ENCODE measurements at regions not wholly inside any gene's neighbourhood (a gene's known extent, or its start where the extent isn't known, plus 50 kb on each side); places are given as distances from the start of the nearest gene placed in this dataset.
"Not testable (repeated sequence)": the region's sequence is repeated elsewhere in the genome, so short reads cannot be mapped to it uniquely, and the experiment has no call there.

- Mint-ChIP-seq H3K4me1 (no peaks in the 10 kb centered on the region), H3K9me3 (peaks cover 14 to 56% (median 22%) of the 10 kb centered on the region in 6 donors), H3K27me3 (ENCODE audit: low read depth in 3 of 3) (no peaks in the 10 kb centered on the region), H3K36me3 (no peaks in the 10 kb centered on the region), H3K4me3 (no peak overlapping the region), H3K27ac (no peak overlapping the region)
- DNase-seq, result no peak
Observed at GRCh38 chr7:85796956-85797355, 610.1 kb upstream of the SEMA3D start.

DNA sequence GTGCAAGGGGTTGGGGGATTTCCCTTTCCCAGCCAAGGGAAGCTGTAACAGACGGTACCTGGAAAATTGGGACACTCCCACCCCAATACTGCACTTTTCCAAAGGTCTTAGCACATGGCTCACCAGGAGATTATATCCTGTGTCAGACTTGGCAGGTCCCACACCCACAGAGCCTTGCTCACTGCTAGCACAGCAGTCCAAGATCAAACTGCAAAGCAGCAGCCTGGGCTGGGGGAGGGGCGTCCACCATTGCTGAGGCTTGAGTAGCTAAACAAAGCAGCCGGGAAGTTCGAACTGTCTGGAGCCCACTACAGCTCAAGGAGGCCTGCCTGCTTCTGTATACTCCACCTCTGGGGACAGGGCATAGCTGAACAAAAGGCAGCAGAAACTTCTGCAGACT lies 604.2 kb upstream of the SEMA3D start:
- not testable (repeated sequence) for H3K27ac Mint-ChIP-seq; H3K36me3 Mint-ChIP-seq; H3K27me3 Mint-ChIP-seq (ENCODE audit: low read depth in 3 of 3); H3K4me1 Mint-ChIP-seq; DNase-seq; H3K4me3 Mint-ChIP-seq
- H3K9me3 Mint-ChIP-seq, result peaks cover 8 to 62% (median 22%) of the 10 kb centered on the region in 6 donors

DNA sequence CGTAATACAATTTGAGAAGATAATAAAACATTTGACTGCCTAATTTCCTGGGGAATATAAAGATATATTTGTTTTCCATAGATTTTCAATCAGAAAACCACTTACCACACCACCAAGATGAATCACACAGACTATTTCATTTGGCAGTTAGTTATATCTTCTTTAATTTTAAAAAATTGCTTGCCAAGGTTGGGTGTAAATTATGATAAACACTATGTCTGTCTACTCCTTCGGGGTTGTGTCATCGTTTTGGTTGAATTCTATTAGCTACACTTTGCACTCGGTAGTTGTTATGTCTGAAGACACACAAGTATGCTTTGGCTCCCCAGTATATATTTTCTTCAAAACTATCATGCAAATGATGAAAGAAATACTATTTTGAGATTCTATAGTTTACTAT lies 594.8 kb upstream of the SEMA3D start:
- Mint-ChIP-seq H3K27ac (no peak overlapping the region), H3K36me3 (peaks cover 0 to 3% (median 0%) of the 10 kb centered on the region in 3 donors), H3K4me3 (no peak overlapping the region), H3K9me3 (peaks cover 3 to 24% (median 21%) of the 10 kb centered on the region in 6 donors), H3K4me1 (no peaks in the 10 kb centered on the region), H3K27me3 (ENCODE audit: low read depth in 3 of 3) (no peaks in the 10 kb centered on the region)
- no peak for DNase-seq

- Mint-ChIP-seq H3K27me3 (ENCODE audit: low read depth in 3 of 3) (no peaks in the 10 kb centered on the region), H3K9me3 (peaks cover 2 to 27% (median 12%) of the 10 kb centered on the region in 6 donors), H3K27ac (no peak overlapping the region), H3K36me3 (peaks cover 0 to 3% (median 0%) of the 10 kb centered on the region in 3 donors), H3K4me3 (no peak overlapping the region), H3K4me1 (no peaks in the 10 kb centered on the region)
- DNase-seq, result no peak
Observed at GRCh38 chr7:85776691-85777345, 590.0 kb upstream of the SEMA3D start.

GRCh38 chr7:85775431-85775830 lies 588.6 kb upstream of the SEMA3D start:
- Mint-ChIP-seq H3K27me3 (ENCODE audit: low read depth in 3 of 3) (no peaks in the 10 kb centered on the region), H3K36me3 (peaks cover 0 to 3% (median 0%) of the 10 kb centered on the region in 3 donors), H3K4me3 (no peak overlapping the region), H3K27ac (no peak overlapping the region), H3K9me3 (peaks cover 2 to 28% (median 11%) of the 10 kb centered on the region in 6 donors), H3K4me1 (no peaks in the 10 kb centered on the region)
- DNase-seq, result no peak

DNA sequence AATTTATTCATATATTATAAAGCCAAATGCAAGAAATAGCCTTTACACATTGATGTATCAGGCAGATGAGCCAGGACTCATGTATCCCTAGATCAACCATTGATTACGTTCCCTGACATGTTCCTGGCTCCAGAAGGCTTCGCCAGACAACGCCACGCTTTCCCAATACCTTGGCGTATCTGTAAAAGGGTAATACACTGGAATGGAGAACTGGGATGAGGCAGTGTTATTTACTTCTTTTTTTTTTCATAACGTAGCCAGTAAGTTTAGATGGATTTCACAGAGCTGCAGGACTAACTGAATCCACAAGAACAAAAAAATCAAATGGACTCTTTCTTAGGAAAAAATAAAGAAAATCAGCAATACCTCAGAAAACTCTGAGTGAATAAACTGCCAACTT lies 588.1 kb upstream of the SEMA3D start:
- Mint-ChIP-seq H3K27me3 (ENCODE audit: low read depth in 3 of 3) (no peaks in the 10 kb centered on the region), H3K36me3 (peaks cover 0 to 3% (median 0%) of the 10 kb centered on the region in 3 donors), H3K27ac (no peak overlapping the region), H3K4me1 (no peaks in the 10 kb centered on the region), H3K9me3 (peaks cover 2 to 23% (median 10%) of the 10 kb centered on the region in 6 donors), H3K4me3 (no peak overlapping the region)
- DNase-seq, result no peak

GRCh38 chr7:85773116-85773728 lies 586.4 kb upstream of the SEMA3D start:
- H3K9me3 Mint-ChIP-seq, result peaks cover 0 to 23% (median 9%) of the 10 kb centered on the region in 6 donors
- H3K4me3 Mint-ChIP-seq, result no peak overlapping the region
- peaks cover 0 to 3% (median 0%) of the 10 kb centered on the region in 3 donors for H3K36me3 Mint-ChIP-seq
- H3K27ac Mint-ChIP-seq, result no peak overlapping the region
- H3K4me1 Mint-ChIP-seq, result no peaks in the 10 kb centered on the region
- no peak for DNase-seq
- peaks cover 0 to 2% (median 0%) of the 10 kb centered on the region in 3 donors for H3K27me3 Mint-ChIP-seq (ENCODE audit: low read depth in 3 of 3)

- Mint-ChIP-seq H3K27me3 (ENCODE audit: low read depth in 3 of 3) (peaks cover 0 to 2% (median 0%) of the 10 kb centered on the region in 3 donors), H3K36me3 (no peaks in the 10 kb centered on the region), H3K4me1 (no peaks in the 10 kb centered on the region), H3K4me3 (no peak overlapping the region), H3K9me3 (peaks cover 0 to 27% (median 7%) of the 10 kb centered on the region in 6 donors), H3K27ac (no peak overlapping the region)
- no peak for DNase-seq
Observed at GRCh38 chr7:85771516-85771915, 584.7 kb upstream of the SEMA3D start.

DNA sequence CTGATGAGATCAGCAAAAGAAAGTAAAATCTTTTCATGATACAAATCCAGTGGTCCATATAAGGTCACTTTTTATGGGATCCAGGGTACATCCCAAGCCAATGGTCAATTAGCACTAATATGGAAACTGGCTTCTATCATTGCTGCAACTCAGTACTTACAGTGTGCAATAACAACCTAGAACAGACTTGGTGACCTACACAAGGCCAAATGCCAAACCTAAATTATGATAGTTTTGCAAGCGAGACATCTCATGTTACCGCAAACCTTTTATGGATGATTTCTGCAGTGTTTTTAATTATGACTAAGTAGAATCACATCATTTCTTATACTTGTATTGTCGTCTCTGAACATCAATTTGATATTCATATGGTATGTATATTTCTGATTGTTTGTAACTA lies 583.5 kb upstream of the SEMA3D start:
- H3K4me1 Mint-ChIP-seq, result no peaks in the 10 kb centered on the region
- DNase-seq, result no peak
- no peaks in the 10 kb centered on the region for H3K36me3 Mint-ChIP-seq
- peaks cover 2 to 24% (median 6%) of the 10 kb centered on the region in 6 donors for H3K9me3 Mint-ChIP-seq
- no peak overlapping the region for H3K4me3 Mint-ChIP-seq
- H3K27me3 Mint-ChIP-seq (ENCODE audit: low read depth in 3 of 3), result peaks cover 0 to 2% (median 0%) of the 10 kb centered on the region in 3 donors
- H3K27ac Mint-ChIP-seq, result no peak overlapping the region

GRCh38 chr7:85765698-85766298 lies 578.9 kb upstream of the SEMA3D start:
- DNase-seq, result no peak
- Mint-ChIP-seq H3K27ac (no peak overlapping the region), H3K27me3 (ENCODE audit: low read depth in 3 of 3) (peaks cover 0 to 2% (median 0%) of the 10 kb centered on the region in 3 donors), H3K36me3 (peaks cover 0 to 3% (median 0%) of the 10 kb centered on the region in 3 donors), H3K4me1 (no peaks in the 10 kb centered on the region), H3K4me3 (no peak overlapping the region), H3K9me3 (peaks cover 0 to 12% (median 7%) of the 10 kb centered on the region in 6 donors)

- no peak overlapping the region for H3K27ac Mint-ChIP-seq
- H3K27me3 Mint-ChIP-seq (ENCODE audit: low read depth in 3 of 3), result peaks cover 0 to 2% (median 0%) of the 10 kb centered on the region in 3 donors
- peaks cover 0 to 22% (median 8%) of the 10 kb centered on the region in 6 donors for H3K9me3 Mint-ChIP-seq
- H3K4me3 Mint-ChIP-seq, result no peak overlapping the region
- no peaks in the 10 kb centered on the region for H3K4me1 Mint-ChIP-seq
- H3K36me3 Mint-ChIP-seq, result peaks cover 0 to 3% (median 0%) of the 10 kb centered on the region in 3 donors
- no peak for DNase-seq
Observed at GRCh38 chr7:85764034-85764433, 577.2 kb upstream of the SEMA3D start.

- Mint-ChIP-seq H3K27me3 (ENCODE audit: low read depth in 3 of 3) (peaks cover 0 to 4% (median 1%) of the 10 kb centered on the region in 3 donors), H3K36me3 (peaks cover 0 to 10% (median 3%) of the 10 kb centered on the region in 3 donors), H3K4me3 (no peak overlapping the region), H3K27ac (no peak overlapping the region), H3K4me1 (no peaks in the 10 kb centered on the region), H3K9me3 (peaks cover 6 to 64% (median 29%) of the 10 kb centered on the region in 6 donors)
- no peak for DNase-seq
Observed at GRCh38 chr7:85757348-85757747, 570.5 kb upstream of the SEMA3D start.

- H3K27ac Mint-ChIP-seq, result no peak overlapping the region
- no peaks in the 10 kb centered on the region for H3K4me1 Mint-ChIP-seq
- H3K9me3 Mint-ChIP-seq, result peaks cover 8 to 69% (median 38%) of the 10 kb centered on the region in 6 donors
- peaks cover 0 to 5% (median 4%) of the 10 kb centered on the region in 3 donors for H3K36me3 Mint-ChIP-seq
- no peak for DNase-seq
- H3K4me3 Mint-ChIP-seq, result no peak overlapping the region
- H3K27me3 Mint-ChIP-seq (ENCODE audit: low read depth in 3 of 3), result peaks cover 0 to 5% (median 3%) of the 10 kb centered on the region in 3 donors
Observed at GRCh38 chr7:85750454-85750949, 563.6 kb upstream of the SEMA3D start.

Measured in immature natural killer cell (primary cell).